Fibroblast of lung (primary cell): ENCODE measurements at regions not wholly inside any gene's neighbourhood (a gene's known extent, or its start where the extent isn't known, plus 50 kb on each side); places are given as distances from the start of the nearest gene placed in this dataset.

ENCODE experiments used
- DNase-seq, 2 donors: peaks; one replicate each; pipeline versions ENCODE4 v3.0.0 to v3.0.0-alpha.2; 2010; ENCODE audit warnings: low read depth in 2 of 2
- H2AFZ ChIP-seq: 2 replicates; pipeline ENCODE4 v1.5.1; 2012; ENCODE audit warnings: low read length, control low read depth, inconsistent platforms
- H3K27ac ChIP-seq: 2 replicates; pipeline ENCODE4 v1.5.1; 2011; ENCODE audit warnings: low read length, control low read depth; ENCODE audit not compliant: insufficient read depth
- H3K27me3 ChIP-seq: 2 replicates; pipeline ENCODE4 v1.5.1; 2011; ENCODE audit warnings: mild to moderate bottlenecking, low read length; ENCODE audit not compliant: control insufficient read depth, insufficient read depth
- H3K36me3 ChIP-seq: 2 replicates; pipeline ENCODE4 v1.5.1; 2011; ENCODE audit warnings: low read length; ENCODE audit not compliant: control insufficient read depth, insufficient read depth
- H3K4me1 ChIP-seq: 2 replicates; pipeline ENCODE4 v1.5.1; 2011; ENCODE audit warnings: low read length; ENCODE audit not compliant: control insufficient read depth, insufficient read depth; ENCODE audit errors: extremely low read depth
- H3K4me2 ChIP-seq: 2 replicates; pipeline ENCODE4 v1.5.1; 2011; ENCODE audit warnings: low read length, control low read depth; ENCODE audit not compliant: insufficient read depth; ENCODE audit errors: extremely low read depth
- H3K4me3 ChIP-seq, 4 experiments: fragments of 200-600 bp in 1 of 4; sonication (generic) in 1 of 4; replicated peaks in 1 of 4; 2 replicates each; pipeline ENCODE4 v1.5.1; 2011 to 2016; ENCODE audit warnings: low read length in 4 of 4, low read depth in 3 of 4, mild to moderate bottlenecking in 3 of 4, control low read depth in 2 of 4, inconsistent platforms in 1 of 4, mixed read lengths in 1 of 4; ENCODE audit not compliant: insufficient read depth in 1 of 4; ENCODE audit errors: control extremely low read depth in 1 of 4
- H3K79me2 ChIP-seq: 2 replicates; pipeline ENCODE4 v1.5.1; 2012; ENCODE audit warnings: mild to moderate bottlenecking, low read length, inconsistent platforms; ENCODE audit not compliant: control insufficient read depth, insufficient read depth
- H3K9ac ChIP-seq: 2 replicates; pipeline ENCODE4 v1.5.1; 2011; ENCODE audit warnings: mild to moderate bottlenecking, low read length, control low read depth; ENCODE audit not compliant: insufficient read depth
- H3K9me3 ChIP-seq: 2 replicates; pipeline ENCODE4 v1.5.1; 2012; ENCODE audit warnings: low read depth, low read length; ENCODE audit not compliant: control insufficient read depth, insufficient read depth
- H4K20me1 ChIP-seq: 2 replicates; pipeline ENCODE4 v1.5.1; 2011; ENCODE audit warnings: low read length; ENCODE audit not compliant: control insufficient read depth, insufficient read depth; ENCODE audit errors: extremely low read depth
- CTCF ChIP-seq, 2 donors: IDR thresholded peaks in 1 of 2; conservative IDR thresholded peaks in 1 of 2; 1 replicate in 1 of 2; 2 replicates in 1 of 2; pipeline ENCODE4 v1.5.1; 2011 to 2012; ENCODE audit warnings: low read length in 2 of 2, control low read depth in 1 of 2, inconsistent platforms in 1 of 2, low read depth in 1 of 2, mild to moderate bottlenecking in 1 of 2
- EZH2 ChIP-seq: IDR thresholded peaks from 2 replicates; pipeline ENCODE4 v1.5.1; 2012; ENCODE audit warnings: low read length, control low read depth, mild to moderate bottlenecking; ENCODE audit errors: missing control alignments

- Histone ChIP-seq H3K27ac (no peak overlapping the region), H2AFZ (no peak overlapping the region), H3K79me2 (no peaks in the 10 kb centered on the region), H4K20me1 (no peaks in the 10 kb centered on the region), H3K4me1 (no peaks in the 10 kb centered on the region), H3K9me3 (no peaks in the 10 kb centered on the region), H3K27me3 (no peaks in the 10 kb centered on the region), H3K4me2 (no peak overlapping the region), H3K9ac (no peak overlapping the region), H3K36me3 (no peaks in the 10 kb centered on the region), H3K4me3 (no peak overlapping the region)
- DNase-seq = no peak
- TF ChIP-seq CTCF (conservative IDR thresholded peaks at IDR 0.05 in 1 of 2, IDR thresholded peaks at IDR 0.05 in 1 of 2; ENCODE audit: low read depth in 1 of 2, low read length in 2 of 2) = no peak
- TF ChIP-seq EZH2 = no peak
Observed at GRCh38 chr10:111335826-111336225, 259.0 kb downstream of the ADRA2A start.

DNA sequence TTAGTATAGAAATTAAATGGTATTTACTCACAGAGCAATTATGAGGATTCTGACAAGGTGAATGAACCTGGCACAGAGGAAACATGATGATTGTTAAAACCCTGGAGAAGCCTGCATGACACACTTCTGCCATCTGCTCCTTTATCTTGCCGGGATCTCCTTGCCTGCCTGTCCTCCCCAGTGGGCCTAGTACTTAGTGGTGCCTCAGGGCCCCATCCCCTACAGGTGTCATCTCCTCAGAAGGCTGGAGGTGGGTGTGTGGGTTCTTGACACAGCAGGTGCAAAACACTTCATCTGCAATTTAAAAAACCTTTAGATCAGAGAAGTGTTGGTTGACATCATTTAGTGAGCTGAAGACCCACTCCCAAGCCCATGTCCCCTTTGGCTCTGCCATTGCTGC, 261.2 kb downstream of the ADRA2A start:
- DNase-seq = no peak
- no peaks in the 10 kb centered on the region for H4K20me1 ChIP-seq
- TF ChIP-seq EZH2 = no peak
- TF ChIP-seq CTCF (conservative IDR thresholded peaks at IDR 0.05 in 1 of 2, IDR thresholded peaks at IDR 0.05 in 1 of 2; ENCODE audit: low read depth in 1 of 2, low read length in 2 of 2) = no peak
- H2AFZ ChIP-seq = no peak overlapping the region
- no peak overlapping the region for H3K4me3 ChIP-seq
- H3K9ac ChIP-seq = no peak overlapping the region
- H3K4me2 ChIP-seq = no peak overlapping the region
- H3K4me1 ChIP-seq = no peaks in the 10 kb centered on the region
- no peak overlapping the region for H3K27ac ChIP-seq
- no peaks in the 10 kb centered on the region for H3K36me3 ChIP-seq
- H3K79me2 ChIP-seq = no peaks in the 10 kb centered on the region
- no peaks in the 10 kb centered on the region for H3K9me3 ChIP-seq
- H3K27me3 ChIP-seq = no peaks in the 10 kb centered on the region

GRCh38 chr10:111338805-111339204, 262.0 kb downstream of the ADRA2A start:
- Histone ChIP-seq H3K4me3 (no peak overlapping the region), H2AFZ (no peak overlapping the region), H4K20me1 (no peaks in the 10 kb centered on the region), H3K36me3 (no peaks in the 10 kb centered on the region), H3K27me3 (no peaks in the 10 kb centered on the region), H3K4me1 (no peaks in the 10 kb centered on the region), H3K27ac (no peak overlapping the region), H3K4me2 (no peak overlapping the region), H3K9me3 (no peaks in the 10 kb centered on the region), H3K79me2 (no peaks in the 10 kb centered on the region), H3K9ac (no peak overlapping the region)
- DNase-seq = no peak
- TF ChIP-seq EZH2 = no peak
- TF ChIP-seq CTCF (conservative IDR thresholded peaks at IDR 0.05 in 1 of 2, IDR thresholded peaks at IDR 0.05 in 1 of 2; ENCODE audit: low read depth in 1 of 2, low read length in 2 of 2) = no peak
